ENCODE measurements at regions not wholly inside any gene's neighbourhood (a gene's known extent, or its start where the extent isn't known, plus 50 kb on each side); places are given as distances from the start of the nearest gene placed in this dataset.

DNA sequence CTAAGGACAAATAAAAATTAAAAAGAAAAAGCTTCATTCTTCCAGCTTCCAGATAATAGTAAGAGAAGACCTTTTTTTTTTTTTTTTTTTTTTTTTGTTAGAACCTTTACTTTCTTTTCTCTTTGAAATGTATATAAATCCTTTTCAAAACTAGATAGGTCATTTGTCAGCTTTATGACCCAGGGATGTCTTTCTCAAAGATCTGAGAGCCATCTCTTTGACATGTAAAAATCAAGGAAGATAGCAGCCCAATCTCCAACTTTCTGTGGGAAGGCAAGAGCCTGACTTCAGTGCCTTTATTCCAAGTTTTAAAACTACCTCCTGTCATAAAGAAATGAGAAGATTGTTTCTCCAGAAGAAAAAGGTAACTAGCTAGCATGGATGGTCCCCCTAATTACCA, 203.3 kb upstream of the LRFN5 start:
- TF ChIP-seq, protein P1, sequence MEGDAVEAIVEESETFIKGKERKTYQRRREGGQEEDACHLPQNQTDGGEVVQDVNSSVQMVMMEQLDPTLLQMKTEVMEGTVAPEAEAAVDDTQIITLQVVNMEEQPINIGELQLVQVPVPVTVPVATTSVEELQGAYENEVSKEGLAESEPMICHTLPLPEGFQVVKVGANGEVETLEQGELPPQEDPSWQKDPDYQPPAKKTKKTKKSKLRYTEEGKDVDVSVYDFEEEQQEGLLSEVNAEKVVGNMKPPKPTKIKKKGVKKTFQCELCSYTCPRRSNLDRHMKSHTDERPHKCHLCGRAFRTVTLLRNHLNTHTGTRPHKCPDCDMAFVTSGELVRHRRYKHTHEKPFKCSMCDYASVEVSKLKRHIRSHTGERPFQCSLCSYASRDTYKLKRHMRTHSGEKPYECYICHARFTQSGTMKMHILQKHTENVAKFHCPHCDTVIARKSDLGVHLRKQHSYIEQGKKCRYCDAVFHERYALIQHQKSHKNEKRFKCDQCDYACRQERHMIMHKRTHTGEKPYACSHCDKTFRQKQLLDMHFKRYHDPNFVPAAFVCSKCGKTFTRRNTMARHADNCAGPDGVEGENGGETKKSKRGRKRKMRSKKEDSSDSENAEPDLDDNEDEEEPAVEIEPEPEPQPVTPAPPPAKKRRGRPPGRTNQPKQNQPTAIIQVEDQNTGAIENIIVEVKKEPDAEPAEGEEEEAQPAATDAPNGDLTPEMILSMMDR (IDR thresholded peaks at IDR 0.05): no peak
- no peak for TF ChIP-seq POLR2A (IDR thresholded peaks at IDR 0.05)
